Fibroblast of skin of left biceps (primary cell): ENCODE measurements at regions not wholly inside any gene's neighbourhood (a gene's known extent, or its start where the extent isn't known, plus 50 kb on each side); places are given as distances from the start of the nearest gene placed in this dataset.
A peak's percentile ranks its signal among the peaks of the same experiment; 100 is the strongest.

Experiments
- DNase-seq, 2 experiments: peaks; one replicate each; pipeline ENCODE4 v3.0.0-alpha.2; 2013; ENCODE audit warnings: low read depth in 2 of 2

DNA sequence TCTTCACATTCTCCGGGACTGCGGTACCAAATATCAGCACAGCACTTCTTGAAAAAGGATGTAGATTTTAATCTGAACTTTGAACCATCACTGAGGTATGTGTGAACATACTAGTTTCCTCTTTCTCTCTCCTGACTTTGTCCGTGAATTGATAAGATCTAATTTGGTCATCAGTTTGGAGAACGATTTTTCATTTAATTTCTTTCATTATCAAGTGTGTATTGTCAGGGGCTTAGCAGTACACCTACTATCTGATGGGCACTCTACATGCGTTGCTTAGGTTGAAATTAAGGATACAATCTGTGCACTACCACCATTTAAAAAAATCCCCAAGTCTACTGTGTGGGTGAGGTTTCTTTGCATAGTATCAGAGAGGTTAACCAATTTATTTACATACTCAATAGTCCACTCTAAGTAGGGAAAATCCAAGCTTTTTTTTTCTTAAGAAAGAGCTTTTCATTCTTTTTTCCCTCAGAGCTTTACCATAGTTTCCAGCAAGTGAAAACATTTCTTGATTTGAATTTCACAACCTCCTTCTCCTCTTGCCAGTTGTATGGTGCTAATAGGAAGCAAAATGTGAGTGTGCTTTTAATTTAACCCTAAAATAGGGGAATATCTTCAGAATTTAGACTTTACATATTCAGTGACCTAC, 105.4 kb upstream of the ESR1 start:
- DNase-seq, result no peak

DNA sequence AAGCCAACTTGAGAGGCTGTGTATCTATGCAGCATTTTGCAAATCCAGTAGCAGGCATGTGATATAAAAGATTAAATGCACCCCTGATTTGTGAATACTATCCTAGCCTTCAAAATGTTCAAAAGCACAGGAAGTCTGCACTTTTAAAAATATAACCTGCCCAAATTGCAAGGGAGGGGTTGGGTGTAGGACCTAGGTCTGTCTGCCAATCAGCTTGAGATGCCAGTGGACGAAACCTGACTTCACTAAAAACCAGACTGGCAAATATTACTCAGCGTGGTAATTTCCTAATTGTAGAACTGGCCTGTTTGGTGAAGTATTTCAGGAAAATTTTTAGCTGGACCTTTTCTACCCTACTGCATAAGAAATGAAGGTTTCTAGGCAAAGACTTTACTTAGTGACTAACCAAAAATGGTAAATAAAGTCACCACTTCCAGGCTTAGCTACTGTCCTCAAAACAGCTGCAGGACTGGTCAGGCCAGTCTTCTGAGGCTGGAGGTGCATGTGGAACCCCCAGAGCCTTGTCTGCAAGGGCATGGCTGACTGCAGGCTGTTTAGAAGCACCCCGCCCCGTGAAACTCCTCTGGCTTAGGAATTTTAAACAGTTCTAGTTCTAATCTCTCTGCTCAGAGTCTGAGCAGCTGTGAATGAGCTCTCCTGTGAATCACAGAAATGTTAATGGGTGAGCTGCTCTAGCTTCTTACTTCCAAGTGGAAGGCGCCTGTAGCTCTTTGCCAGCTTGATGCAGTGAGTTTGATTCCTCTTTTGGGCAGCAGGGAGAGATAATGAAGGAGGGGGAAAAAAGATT, 104.4 kb upstream of the ESR1 start:
- no peak for DNase-seq

DNA sequence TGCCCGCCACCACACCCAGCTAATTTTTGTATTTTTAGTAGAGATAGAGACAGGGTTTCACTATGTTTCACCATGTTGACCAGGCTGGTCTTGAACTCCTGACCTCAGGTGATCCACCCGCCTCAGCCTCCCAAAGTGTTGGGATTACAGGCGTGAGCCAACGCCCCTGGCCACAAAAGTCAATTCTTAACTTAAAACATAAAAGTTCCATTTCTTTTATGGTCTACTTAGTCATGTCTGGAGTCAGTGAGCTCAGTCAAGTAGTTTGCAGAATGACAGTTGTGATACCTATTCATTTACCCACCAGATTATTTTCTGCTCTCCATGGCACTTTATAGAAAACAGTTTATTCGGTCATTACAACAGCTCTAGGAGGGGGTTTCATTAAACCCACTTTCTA, 103.1 kb upstream of the ESR1 start:
- no peak for DNase-seq

DNA sequence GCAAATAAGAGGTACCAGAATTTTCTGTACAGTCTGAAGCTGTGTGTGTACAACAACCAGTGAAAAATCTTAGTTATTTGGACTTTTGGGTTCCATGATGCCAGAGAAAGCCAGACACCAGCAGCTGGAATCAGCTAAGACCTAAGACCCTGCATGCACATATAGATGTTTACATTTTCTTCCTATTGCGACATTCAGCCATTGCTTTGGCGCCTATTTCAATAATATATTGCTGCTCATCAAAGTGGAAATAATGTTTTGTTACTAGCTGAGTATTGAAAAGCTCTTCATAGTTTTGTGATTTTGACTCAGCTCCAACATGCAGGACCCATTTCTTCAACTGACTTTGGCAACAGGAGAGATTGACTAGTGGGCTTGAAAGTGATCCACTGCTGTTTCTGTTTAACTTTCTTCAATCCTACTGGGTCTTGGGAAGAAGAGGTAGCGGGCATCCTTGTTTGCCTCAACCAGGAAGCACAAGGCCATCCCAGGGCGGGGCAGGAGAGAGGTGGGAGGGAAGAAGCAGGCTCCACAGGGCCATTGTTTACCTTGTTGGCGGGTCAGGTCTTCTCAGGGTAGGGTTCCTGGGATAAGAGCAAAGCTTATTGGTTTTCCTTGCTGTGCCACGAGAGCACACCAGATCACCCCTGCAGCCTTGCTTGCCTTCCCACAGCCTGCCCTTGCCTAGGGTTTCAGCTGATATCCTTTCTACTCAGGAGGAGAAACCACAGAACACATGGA, 101.3 kb upstream of the ESR1 start:
- no peak for DNase-seq

DNA sequence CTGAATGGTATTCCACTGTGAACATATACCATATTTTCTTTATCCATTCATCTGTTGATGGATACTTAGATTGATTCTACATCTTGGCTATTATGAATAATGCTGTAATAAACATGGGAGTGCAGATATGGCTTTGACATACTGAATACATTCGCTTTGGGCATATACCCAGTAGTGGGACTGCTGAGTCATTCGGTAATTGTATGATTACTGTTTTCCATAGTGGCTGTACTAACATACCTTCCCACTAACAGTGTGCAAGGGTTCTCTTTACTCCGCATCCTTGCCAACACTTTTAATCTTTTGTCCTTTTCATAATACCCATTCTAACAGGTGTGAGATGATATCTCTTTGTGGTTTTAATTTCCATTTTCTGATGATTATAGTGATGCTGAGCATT, 98.2 kb upstream of the ESR1 start:
- no peak for DNase-seq

DNA sequence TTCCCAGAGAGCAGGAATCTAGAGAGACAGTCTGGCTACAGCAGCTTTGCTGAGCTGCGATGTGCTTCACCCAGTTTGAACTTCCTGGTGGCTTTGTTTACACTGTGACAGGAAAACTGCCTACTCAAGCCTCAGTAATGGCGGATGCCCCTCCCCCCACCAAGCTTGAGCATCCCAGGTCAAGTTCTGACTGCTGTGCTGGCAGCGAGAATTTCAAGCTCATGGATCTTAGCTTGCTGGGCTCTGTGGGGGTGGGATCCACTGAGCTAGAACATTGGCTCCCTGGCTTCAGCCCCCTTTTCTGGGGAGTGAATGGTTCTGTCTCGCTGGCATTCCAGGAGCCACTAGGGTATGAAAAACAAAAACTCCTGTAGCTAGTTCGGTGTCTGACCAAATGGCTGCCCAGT, 91.0 kb upstream of the ESR1 start:
- DNase-seq, result no peak

DNA sequence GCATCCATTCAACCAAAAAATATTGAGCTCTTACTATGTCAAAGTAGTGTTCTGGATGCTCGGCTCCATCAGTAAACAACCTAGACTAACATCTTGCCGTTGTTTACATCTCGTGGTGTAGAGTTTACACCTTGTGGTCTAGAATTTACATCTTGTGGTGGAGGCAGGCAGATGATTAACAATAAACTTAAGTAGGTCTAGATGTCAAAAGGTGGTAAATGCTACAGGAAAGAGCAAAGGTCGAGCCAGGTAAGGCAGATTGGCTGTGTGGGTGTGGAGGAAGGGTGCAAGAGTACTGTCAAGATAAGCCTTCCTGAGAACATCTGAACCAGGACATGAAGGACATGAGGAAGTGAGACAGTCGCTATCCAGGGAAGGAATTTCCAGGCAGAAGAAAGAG, 88.4 kb upstream of the ESR1 start:
- DNase-seq, result no peak

DNA sequence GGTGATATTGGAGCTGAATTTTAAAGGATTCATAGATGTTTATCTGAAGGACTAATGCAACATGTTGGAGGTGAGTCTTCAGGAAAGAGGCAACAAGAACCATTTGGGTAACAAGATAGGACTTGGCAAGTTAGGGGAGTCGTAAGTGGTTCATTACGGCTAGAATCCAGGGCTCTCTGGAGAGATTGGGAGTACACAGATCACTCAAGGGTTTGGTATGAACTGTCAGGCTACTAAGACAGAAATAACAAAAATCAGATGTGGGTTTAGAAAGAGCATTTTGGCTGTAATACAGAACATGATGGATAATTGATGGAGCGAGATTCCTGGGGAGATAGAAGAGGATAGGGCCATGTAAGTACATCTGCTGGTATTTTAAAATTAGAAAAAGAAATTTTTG, 86.3 kb upstream of the ESR1 start:
- peak; percentile 8 to 16 for DNase-seq

DNA sequence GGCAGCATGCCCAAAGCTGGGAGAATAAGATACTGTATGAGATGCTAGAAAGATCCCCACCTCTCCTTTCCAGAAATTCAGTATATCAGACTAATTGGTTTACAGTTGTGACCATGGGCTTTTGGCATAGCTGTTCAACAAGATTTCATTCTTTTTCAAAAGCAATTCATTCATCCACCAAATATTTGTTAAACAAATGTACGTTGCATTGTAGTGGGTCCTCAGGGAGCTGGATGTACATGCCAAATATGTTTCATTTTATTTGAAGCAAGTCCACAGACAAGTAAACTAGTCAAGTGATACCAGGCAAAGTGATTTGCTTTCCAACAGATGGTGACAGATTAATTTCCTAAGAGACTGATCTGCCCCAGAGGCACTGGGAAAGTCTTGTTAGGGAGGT, 85.8 kb upstream of the ESR1 start:
- DNase-seq, result no peak

DNA sequence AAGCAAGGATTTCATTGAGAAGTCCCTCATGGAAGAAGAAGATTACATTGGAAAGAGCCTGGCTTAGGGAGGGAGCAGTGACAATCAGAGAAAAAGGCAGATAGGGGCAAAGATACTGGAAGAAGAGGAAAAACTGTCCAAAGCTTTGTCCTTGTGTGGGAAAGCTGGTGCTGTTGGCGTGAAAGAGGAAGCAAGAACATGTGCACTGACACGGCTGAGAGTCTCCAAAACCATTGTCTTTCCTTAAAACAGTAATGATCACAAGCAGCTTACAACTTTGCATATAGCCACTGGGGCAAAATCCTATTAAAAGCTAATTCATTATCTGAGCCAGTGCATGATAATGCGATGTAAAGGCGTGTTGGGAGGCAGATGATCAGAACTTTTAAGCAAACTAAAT, 85.1 kb upstream of the ESR1 start:
- DNase-seq, result no peak

DNA sequence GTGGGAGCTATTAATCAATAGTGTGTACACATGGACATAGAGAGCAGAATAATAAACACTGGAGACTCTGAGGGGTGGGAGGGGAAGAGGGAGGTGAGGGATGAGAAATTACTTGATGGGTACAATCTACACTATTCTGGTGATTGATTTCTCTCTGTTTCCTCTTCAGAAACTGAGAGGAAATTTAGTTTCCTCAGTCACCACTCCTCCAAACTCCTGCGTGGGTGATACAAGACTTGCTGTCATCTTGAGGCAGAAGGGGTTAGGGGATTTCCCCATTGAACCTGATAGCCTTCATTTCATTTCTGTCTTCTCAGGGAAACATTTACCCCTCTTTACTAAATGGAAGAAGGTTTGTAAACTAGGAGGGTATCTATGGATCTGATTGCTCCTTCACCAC, 84.3 kb upstream of the ESR1 start:
- no peak for DNase-seq

DNA sequence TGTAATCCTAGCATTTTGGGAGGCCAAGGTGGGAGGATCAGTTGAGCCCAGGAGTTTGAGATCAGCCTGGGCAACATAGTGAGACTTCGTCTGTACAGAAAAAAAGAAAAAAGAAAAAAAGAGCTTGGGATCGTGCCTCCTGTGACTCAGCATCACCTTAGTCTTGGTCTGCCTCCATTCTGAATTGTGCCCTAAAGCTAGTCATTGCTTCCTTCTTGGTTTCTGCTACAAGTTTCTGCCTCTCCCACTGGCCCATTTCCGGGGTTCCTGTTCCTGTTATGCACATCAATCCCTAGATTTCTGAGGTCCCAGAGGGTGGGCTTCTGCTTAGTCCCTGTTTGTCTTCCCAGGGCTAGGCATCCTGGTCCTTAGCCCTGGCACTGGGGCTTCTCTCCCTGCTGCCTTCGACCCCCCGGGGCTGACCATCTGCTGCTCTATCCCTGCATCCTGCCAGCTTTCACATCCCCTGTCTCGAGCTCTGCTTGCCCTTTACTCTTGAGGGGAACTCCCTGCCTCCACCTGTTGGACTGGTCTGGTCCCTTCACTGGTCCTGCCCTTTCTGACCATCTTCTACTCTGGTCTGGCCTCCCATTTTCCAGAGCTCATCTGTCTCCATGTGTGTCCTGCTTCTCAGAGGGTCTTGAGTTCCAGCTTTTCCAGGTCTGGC, 77.5 kb upstream of the ESR1 start:
- no peak for DNase-seq

DNA sequence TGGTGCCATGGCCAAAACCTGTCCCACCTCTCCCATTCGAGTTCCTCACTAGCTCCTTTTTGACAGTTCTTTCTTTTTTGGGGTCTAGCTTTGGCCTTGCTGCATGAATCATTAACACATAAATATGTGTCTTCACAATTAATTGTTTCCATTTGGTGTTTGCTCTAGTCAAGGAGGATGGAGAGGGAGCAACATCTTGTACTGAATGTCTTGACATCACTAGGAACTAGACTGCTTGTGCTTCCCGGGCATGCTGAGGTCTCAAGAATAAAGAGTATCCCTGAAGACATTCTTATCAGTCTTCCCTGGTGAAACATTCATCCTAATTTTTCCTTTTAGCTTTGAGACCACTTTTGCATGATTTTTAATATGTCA, 77.0 kb upstream of the ESR1 start:
- no peak for DNase-seq

DNA sequence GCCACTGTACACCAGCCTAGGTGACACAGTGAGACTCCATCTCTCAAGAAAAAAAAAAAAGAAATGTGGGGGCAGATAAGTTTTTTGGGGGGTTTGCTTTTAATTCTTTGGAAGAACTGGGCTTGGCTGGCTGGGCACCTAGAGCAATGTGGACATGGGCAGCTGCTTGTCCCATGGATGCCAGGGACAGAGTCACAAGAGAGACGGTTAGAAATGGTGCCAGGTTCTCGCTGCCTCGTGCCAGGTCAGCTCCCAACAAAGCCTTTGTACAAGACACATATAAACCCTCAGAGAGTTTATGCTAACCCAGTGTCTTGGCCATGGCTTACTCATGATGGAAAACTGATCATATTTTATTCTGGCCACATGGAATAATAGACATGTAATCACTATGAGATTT, 76.2 kb upstream of the ESR1 start:
- no peak for DNase-seq

DNA sequence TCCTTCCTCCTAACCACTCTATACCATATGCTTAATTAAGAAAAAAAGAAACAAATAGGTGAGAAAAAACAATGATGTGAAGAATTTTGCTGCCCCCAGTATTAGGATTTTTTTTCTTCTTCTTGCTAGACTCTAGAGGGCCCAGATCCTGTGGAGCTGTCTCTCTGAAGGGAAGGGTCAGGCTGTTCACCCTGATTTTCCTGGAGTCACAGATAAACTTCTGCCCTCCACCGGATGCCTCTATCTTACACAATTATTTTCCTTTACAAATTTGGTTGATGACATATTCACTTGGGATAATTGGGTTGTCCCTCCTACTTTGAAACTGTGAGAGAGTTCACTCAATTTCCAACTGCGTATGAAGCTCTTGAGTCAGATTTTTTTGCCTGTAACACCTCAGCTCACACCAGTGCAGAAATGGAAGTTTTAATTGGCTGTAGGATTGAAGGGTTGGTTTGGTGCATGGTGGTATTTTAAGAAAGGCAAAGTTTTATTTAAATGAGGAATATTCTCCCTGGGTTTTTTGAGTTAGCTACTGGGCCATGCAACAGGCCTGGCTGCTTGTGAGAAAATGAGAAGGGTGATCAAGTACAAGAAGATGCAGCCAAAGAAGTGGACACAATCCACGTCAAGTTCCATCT, 73.7 kb upstream of the ESR1 start:
- no peak for DNase-seq

DNA sequence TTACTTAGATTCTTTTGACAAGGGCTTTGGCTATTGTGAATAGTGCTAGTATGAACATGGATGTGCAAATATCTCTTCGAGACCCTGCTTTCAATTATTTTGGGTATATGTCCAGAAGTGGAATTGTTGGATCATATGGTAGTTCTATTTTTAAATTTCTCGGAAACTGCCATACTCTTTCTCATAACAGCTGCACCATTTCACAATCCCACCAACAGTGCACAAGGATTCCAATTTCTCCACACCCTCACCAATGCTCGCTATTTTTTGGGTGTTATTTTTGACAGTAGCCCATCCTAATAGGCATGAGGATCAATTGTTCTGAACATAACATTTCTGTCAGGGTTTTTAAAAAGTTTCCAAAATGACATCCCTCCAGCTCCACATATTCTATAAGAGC, 69.2 kb upstream of the ESR1 start:
- DNase-seq, result no peak

DNA sequence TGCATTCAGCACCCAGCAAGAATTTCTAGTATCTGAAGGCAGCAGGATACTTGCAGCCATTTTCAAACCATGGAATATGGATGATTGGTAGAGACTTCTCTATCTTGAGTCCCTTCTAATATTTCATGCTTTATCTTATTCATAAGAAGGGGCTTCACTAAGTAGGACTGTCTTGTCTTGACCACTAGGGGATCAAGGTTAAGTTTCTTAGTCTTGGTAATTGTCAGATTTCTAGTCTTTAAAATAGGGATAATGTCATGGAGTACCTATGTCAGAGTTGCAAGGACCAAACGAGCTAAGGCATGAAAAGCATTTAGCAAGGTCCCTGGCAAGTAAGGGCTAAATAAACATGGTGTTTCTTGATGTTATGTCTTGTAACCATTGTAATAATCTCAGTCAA, 68.5 kb upstream of the ESR1 start:
- no peak for DNase-seq

DNA sequence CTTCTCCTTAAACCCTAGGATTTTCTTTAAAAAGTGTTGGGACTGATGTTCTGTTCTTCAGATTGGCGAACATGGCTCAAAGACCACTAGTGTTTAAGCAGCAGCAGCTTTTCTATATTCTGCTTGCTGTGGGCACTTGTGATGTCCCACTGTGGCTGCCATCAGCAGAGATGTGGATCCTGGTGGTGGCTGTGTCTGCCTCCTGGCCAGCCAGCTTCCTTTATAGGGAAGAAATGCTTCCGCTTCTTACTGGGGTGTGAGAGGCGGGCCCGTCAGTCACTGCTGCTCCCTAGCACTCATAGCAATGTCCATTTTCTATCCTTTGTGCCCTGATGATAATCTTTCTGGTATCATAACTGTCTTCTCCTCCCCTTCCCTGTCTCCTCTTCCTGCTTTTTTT, 66.7 kb upstream of the ESR1 start:
- no peak for DNase-seq

DNA sequence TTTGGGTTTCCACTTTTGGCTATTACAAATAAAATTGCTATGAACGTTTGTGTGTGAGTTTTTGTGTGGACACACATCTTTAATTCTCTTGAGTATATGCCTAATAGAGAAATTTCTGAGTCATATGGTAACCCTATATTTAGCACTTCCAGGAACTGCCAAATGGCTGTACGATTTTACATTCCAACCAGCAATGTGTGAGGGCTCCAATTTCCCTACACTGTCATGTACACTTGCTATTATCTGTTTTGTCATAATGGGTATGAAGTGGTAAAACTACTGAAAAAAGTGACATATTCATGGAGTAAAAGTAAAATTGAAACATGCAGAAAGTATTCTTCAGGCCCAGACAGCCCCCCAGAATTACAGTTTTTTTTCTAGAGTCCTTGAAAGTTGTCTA, 59.6 kb upstream of the ESR1 start:
- no peak for DNase-seq

DNA sequence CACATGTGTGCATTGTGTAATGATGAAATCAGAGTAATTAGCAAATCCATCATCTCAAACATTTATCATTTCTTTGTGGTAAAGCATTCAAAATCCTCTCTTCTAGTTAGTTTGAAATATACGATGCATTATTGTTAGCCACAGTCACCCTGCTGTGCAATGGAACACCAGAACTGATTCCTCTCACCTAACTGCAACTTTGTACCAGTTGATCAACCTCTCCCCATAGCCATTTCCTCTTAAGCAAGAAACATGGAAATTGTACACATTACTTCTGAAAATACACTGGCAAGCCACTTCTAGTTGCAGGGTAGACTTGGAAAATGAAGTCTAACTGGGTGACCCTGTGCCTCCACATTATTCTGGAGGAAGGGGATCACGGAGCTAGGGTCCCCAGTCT, 58.1 kb upstream of the ESR1 start:
- DNase-seq, result no peak

DNA sequence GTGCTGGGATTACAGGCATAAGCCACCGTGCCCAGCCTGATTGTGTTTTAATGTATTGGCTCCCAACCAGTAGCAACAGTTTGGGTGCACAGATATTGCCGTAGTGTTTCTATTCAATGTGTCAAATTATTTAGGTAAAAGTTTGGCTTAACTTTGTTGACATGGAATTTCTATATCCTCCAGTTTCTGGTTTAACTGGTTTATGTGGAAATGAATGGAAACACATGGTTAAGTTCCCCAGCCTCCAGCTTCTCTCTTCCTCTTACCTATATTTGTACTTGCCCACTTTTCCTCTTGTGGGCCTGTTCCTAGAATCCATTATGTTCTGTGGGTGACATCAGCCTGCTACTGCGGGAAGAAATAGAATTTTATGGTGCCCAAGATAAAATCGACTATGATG, 53.9 kb upstream of the ESR1 start:
- DNase-seq, result no peak

DNA sequence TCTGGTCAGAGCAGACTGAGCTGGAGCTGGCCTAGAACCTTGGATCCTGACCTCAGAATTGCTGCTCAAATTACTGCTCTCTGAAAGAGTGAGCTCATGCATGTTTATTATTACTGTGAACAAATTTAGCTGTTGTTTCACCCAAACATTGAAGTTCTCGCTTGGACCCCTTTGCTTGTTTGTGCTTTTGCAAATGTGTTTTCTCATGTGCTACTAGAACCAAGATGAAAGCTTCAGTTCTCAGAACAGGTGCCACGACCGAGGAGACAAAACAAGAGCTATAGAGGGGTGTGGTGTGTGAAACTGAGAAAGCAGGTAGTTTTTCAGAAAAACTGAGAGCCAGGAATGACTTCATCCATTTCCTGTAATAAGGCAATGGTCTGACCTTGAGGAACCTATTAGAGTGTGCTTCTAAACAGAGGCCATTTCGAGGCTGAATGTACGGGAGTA, 50.0 kb upstream of the ESR1 start:
- no peak for DNase-seq
